ENCODE measurements at regions not wholly inside any gene's neighbourhood (a gene's known extent, or its start where the extent isn't known, plus 50 kb on each side); places are given as distances from the start of the nearest gene placed in this dataset.

GRCh38 chr15:62790546-62790945, 252.0 kb upstream of the TPM1 start:
- FAIRE-seq: no peak

GRCh38 chr15:62791694-62792093, 250.9 kb upstream of the TPM1 start:
- no peak for FAIRE-seq

GRCh38 chr15:62792986-62793751, 249.4 kb upstream of the TPM1 start:
- FAIRE-seq: no peak

- FAIRE-seq: no peak
These were observed 248.8 kb upstream of the TPM1 start for GRCh38 chr15:62793752-62794144.

- no peak for FAIRE-seq
These were observed 247.4 kb upstream of the TPM1 start for GRCh38 chr15:62795171-62795570.

GRCh38 chr15:62795700-62796695, 246.5 kb upstream of the TPM1 start:
- FAIRE-seq: no peak

GRCh38 chr15:62797171-62797570, 245.4 kb upstream of the TPM1 start:
- no peak for FAIRE-seq

- FAIRE-seq: no peak
These were observed 244.0 kb upstream of the TPM1 start for GRCh38 chr15:62798536-62798935.

- no peak for FAIRE-seq
These were observed 243.5 kb upstream of the TPM1 start for GRCh38 chr15:62799037-62799436.

- no peak for FAIRE-seq
These were observed 242.6 kb upstream of the TPM1 start for GRCh38 chr15:62799919-62800318.

GRCh38 chr15:62802612-62803011, 239.9 kb upstream of the TPM1 start:
- FAIRE-seq: no peak

GRCh38 chr15:62803856-62804400, 238.6 kb upstream of the TPM1 start:
- FAIRE-seq: no peak

GRCh38 chr15:62805502-62805901, 237.0 kb upstream of the TPM1 start:
- no peak for FAIRE-seq

GRCh38 chr15:62807539-62808130, 234.9 kb upstream of the TPM1 start:
- no peak for FAIRE-seq

GRCh38 chr15:62809115-62809967, 233.2 kb upstream of the TPM1 start:
- FAIRE-seq: no peak

- FAIRE-seq: no peak
These were observed 232.6 kb upstream of the TPM1 start for GRCh38 chr15:62809968-62810260.

- FAIRE-seq: no peak
These were observed 230.1 kb upstream of the TPM1 start for GRCh38 chr15:62812515-62812835.

GRCh38 chr15:62816342-62817069, 226.0 kb upstream of the TPM1 start:
- no peak for FAIRE-seq

- no peak for FAIRE-seq
These were observed 223.9 kb upstream of the TPM1 start for GRCh38 chr15:62818691-62819090.

- FAIRE-seq: no peak
These were observed 221.0 kb upstream of the TPM1 start for GRCh38 chr15:62821384-62822131.

- no peak for FAIRE-seq
These were observed 220.3 kb upstream of the TPM1 start for GRCh38 chr15:62822228-62822627.
